Transverse colon (tissue), 3 donors: ENCODE measurements at regions not wholly inside any gene's neighbourhood (a gene's known extent, or its start where the extent isn't known, plus 50 kb on each side); places are given as distances from the start of the nearest gene placed in this dataset.

ENCODE experiments used
- EP300 ChIP-seq: sonication (generic); formaldehyde crosslinking; IDR thresholded peaks from one replicate; pipeline ENCODE4 v1.6.1; 2017; ENCODE audit warnings: antibody characterized with exemption, low read depth
- TF ChIP-seq, protein P1 (sequence below), 5 experiments: fragments of 200-600 bp in 3 of 5; fragments of 450-650 bp in 2 of 5; sonication (generic) in 3 of 5; IDR thresholded peaks; 1 replicate in 2 of 5; 2 replicates in 3 of 5; pipeline ENCODE4 v1.5.1; 2016 to 2017; ENCODE audit warnings: antibody characterized with exemption in 5 of 5, inconsistent platforms in 3 of 5, mild to moderate bottlenecking in 2 of 5, moderate library complexity in 1 of 5

DNA sequence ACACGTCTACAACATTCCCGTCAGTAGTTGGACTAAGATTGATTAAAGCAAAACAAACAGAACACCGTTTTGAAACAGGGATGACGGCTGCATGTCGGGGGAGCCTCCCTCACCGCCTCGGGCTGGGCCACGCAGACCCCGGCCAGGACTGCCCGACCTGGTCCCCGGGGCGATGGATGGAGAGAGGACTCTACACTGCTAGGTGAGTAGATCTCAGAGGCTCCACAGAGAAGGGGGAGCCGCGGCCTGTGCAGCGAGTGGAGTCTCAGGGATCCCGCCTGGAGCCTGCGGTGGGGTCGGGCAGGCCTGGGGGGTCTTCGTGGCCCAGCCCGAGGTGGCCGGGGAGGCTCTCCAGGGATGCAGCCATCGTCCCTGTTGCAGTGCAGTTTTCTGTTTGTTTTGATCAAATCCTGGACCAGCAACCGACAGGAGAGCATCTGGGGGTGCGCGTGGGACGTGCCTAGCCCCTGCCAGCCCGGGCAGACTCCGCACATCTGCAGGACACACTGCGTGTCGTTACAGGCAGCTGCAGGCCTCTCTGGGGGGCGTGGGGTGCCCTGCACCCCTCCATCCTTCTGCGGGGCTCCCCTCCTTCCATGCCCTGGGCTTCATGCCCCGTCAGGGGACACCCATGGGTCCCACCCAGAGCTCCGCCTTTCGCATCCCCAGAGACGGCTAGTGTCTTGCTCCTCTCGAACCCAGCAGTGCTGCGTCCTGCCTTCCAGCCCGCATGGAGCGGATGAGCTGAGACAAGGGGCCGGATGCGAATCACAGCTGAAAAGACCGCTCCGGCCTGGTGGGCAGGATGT is 143.6 kb downstream of the RTP5 start:
- TF ChIP-seq EP300, result no peak
- TF ChIP-seq, protein P1, sequence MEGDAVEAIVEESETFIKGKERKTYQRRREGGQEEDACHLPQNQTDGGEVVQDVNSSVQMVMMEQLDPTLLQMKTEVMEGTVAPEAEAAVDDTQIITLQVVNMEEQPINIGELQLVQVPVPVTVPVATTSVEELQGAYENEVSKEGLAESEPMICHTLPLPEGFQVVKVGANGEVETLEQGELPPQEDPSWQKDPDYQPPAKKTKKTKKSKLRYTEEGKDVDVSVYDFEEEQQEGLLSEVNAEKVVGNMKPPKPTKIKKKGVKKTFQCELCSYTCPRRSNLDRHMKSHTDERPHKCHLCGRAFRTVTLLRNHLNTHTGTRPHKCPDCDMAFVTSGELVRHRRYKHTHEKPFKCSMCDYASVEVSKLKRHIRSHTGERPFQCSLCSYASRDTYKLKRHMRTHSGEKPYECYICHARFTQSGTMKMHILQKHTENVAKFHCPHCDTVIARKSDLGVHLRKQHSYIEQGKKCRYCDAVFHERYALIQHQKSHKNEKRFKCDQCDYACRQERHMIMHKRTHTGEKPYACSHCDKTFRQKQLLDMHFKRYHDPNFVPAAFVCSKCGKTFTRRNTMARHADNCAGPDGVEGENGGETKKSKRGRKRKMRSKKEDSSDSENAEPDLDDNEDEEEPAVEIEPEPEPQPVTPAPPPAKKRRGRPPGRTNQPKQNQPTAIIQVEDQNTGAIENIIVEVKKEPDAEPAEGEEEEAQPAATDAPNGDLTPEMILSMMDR (IDR thresholded peaks at IDR 0.05), result no peak
